Thyroid gland (tissue), 4 donors: ENCODE measurements at regions not wholly inside any gene's neighbourhood (a gene's known extent, or its start where the extent isn't known, plus 50 kb on each side); places are given as distances from the start of the nearest gene placed in this dataset.

Experiments
- CTCF ChIP-seq, 6 experiments: fragments of 200-600 bp in 3 of 6; fragments of 450-650 bp in 3 of 6; sonication (generic) in 3 of 6; IDR thresholded peaks; one replicate each; pipeline ENCODE4 v1.5.1; 2016 to 2019; ENCODE audit warnings: antibody characterized with exemption in 6 of 6, mild to moderate bottlenecking in 2 of 6, inconsistent platforms in 1 of 6, moderate library complexity in 1 of 6
- POLR2A ChIP-seq, 2 donors: fragments of 450-650 bp; IDR thresholded peaks; one replicate each; pipeline ENCODE4 v1.6.1; 2017; ENCODE audit warnings: antibody characterized with exemption in 2 of 2, mild to moderate bottlenecking in 2 of 2, moderate library complexity in 1 of 2

GRCh38 chr14:48075487-48075886, 400.1 kb upstream of the MDGA2 start:
- no peak for TF ChIP-seq CTCF (IDR thresholded peaks at IDR 0.05)
- no peak for TF ChIP-seq POLR2A (IDR thresholded peaks at IDR 0.05)
